NCI-H510A treated with DMSO at 0.1 percent for 48 hours (cell line): ENCODE measurements at regions not wholly inside any gene's neighbourhood (a gene's known extent, or its start where the extent isn't known, plus 50 kb on each side); places are given as distances from the start of the nearest gene placed in this dataset.
"Not testable (repeated sequence)": the region's sequence is repeated elsewhere in the genome, so short reads cannot be mapped to it uniquely, and the experiment has no call there.

ENCODE experiments used
- DNase-seq: peaks from one replicate; lab custom pipeline; 2025; lab: John Stamatoyannopoulos, UW

- DNase-seq = no peak
These were observed 381.1 kb upstream of the CDH10 start for GRCh38 chr5:25025831-25026230.

GRCh38 chr5:25020454-25020853, 375.7 kb upstream of the CDH10 start:
- no peak for DNase-seq

GRCh38 chr5:25009063-25009462, 364.3 kb upstream of the CDH10 start:
- DNase-seq = no peak

- no peak for DNase-seq
These were observed 362.0 kb upstream of the CDH10 start for GRCh38 chr5:25006734-25007133.

- DNase-seq = no peak
These were observed 361.5 kb upstream of the CDH10 start for GRCh38 chr5:25006237-25006636.

DNA sequence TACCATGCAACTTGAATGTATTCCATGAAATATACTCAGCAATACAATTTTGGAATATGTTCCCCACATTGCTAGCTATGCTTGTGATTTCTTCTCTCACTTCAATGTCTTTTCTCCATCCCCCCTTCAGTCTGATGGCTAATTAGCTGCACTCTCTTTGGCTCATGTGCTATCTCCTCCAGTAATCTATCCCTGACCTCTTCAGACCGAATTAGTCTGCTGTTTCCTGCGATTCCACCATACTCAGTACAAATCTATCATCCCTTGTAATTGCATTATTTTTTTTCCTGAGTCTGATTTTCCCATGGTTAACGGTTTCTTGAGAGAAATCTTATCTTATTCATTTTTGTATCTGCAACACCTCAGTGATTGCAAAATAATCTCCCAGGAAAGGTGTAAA, 360.7 kb upstream of the CDH10 start:
- no peak for DNase-seq

GRCh38 chr5:25002371-25002770, 357.6 kb upstream of the CDH10 start:
- DNase-seq = no peak

DNA sequence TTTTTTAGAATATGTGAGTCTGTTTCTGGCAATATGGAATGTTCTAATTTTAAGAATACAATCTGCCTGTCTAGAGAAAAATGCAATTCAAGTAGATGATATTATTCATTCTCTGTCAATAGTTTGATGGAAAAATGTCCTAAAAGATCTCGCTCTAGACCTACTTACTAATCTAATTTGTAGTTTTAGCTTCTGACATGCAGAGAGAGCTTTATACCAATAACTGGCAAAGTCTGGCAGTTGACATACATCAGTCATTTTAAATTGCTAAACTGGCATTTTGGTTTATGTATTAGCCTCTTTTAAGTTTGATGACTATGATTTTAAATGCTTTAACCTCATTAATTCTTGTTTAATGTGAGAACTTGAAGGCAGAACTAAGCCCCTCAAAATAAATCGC, 355.0 kb upstream of the CDH10 start:
- DNase-seq = no peak

DNA sequence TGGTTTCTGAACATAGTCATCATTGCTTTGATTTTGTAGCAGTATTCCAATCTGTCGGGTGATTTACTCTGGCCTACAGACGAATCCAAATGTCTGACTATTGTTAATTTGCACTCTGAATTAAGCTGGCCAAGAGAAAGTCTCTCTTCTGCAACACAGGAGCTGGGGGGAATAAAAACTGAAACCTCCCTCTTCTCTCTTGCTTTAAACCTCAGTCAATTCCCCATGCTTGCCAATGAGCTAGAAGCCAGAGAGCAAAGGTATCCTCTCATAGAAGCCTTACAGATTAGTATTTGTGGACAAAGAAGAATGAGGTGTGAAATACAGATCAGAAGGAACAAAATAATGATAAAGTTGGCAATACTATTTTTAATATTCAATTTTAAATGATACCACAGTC, 353.9 kb upstream of the CDH10 start:
- DNase-seq = no peak

GRCh38 chr5:24986326-24986725, 341.5 kb upstream of the CDH10 start:
- DNase-seq = no peak

GRCh38 chr5:24978552-24978951, 333.8 kb upstream of the CDH10 start:
- not testable (repeated sequence) for DNase-seq

DNA sequence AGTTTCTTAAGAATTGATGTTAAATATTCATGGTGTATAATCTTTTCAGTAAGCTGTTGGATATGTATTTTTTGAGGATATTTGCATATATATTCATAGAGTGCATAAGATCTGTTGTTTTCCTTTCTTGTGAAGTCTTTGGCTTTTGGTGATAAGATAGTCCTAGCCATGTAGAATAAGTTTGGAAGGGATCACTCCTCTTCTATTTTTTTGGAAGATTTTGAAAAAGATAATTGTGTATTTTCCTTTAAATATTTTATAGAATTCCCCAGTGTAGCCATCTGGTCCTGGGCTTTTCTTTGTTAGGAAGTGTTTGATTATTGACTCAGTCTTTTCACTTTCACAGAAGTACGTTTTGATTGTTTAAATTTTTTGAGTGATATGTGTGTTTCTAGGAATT, 318.8 kb upstream of the CDH10 start:
- no peak for DNase-seq

- DNase-seq = no peak
These were observed 278.6 kb upstream of the CDH10 start for GRCh38 chr5:24923400-24923799.

DNA sequence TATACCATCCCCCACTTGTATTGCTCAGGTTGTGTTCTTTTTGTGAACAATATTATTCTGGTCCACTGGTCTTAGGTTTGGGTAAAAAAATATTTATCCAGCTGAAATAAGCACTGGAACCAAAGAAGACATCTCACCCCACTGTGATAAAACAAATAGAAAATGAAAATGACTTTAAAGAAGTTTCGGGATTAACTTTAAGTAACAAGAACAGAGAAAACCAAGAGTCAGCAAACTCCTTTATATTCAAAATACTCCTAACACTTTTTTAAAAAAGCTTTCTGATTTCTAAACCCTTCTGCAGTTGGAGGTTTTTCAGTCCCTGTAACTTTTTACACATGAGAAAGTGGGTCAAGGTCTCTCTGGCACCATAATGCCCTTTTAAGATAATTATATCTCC, 273.9 kb upstream of the CDH10 start:
- DNase-seq = no peak

- no peak for DNase-seq
These were observed 272.1 kb upstream of the CDH10 start for GRCh38 chr5:24916863-24917262.

- no peak for DNase-seq
These were observed 264.4 kb upstream of the CDH10 start for GRCh38 chr5:24909210-24909609.

GRCh38 chr5:24906689-24907088, 261.9 kb upstream of the CDH10 start:
- DNase-seq = no peak

DNA sequence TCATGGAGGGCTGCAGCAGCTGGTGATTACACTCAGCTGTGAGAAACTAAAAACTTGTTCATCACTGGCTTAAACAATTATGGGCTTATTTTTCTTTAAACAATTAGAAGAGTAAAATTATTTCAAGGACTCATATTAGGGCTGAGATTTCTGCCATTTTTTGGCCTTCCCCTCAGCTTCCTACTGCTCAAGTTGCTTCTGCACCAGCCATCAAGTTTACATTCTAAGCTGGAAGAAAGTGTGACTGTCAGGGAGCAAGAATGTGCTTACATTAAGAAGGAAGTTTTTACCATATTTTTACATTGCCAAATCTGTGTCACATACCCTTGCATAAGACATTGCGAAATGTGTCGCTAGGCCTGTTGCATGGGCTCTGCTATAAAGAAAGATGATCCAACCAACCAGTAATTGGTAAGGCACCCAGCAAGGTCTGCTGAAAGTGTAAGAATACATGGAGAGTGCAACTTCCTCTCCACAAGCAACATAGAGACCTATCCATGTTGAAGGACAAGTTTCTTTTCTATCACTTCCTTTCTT, 260.3 kb upstream of the CDH10 start:
- no peak for DNase-seq

DNA sequence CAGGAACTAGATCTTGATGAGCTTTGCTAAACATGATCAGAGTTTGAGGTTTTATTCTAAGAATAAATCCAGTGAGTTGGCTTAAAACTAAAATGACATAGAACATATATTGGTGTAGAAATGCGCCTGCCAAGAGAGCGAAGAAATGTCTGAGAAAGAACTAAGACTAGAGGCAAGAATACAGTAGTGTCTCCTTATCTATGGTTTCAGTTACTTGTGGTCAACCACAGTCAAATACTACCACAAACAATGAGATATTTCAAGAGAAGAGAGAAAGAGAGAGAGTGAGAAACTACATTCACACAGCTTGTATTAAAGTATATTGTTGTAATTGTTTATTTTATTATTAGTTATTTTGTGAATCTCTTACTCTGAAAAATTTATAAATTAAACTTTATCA, 254.4 kb upstream of the CDH10 start:
- no peak for DNase-seq

DNA sequence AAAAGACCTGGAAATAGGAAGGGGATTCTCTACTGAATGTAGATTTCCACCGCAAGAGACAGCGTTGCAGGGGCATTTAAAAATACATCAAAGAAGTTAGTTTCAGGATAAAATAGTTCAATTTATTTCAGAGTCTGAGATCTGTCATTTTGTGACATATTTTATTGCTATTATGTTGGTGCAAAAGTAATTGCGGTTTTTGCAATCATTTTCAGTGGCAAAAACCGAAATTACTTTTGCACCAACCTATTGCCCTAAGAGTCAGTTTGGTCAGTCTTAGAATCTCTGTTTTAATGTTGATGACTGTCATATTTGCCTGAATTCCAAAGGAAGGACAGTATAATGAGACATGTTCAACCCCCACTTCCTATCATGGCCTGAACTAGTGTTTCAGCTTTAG, 219.5 kb upstream of the CDH10 start:
- no peak for DNase-seq

GRCh38 chr5:24862117-24862516, 217.3 kb upstream of the CDH10 start:
- no peak for DNase-seq

DNA sequence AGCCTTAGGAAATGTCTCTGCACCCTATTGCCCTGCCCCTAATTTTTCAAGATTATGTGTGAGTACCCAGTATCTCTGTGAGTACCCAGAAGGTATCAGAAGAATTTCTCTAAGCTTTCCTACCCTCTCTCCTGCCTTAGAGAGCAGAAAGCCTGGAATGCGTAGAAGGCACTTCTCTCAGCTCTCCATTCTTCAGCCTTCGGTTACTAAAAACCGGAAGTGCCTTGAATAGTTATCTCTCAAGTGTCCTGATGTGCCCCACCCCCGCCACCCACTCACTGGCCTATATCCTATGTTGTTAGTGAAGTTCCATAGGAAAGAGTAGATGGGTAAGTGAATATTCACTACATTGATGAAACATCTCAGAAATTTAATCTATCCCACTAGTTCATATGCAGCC, 210.7 kb upstream of the CDH10 start:
- no peak for DNase-seq

DNA sequence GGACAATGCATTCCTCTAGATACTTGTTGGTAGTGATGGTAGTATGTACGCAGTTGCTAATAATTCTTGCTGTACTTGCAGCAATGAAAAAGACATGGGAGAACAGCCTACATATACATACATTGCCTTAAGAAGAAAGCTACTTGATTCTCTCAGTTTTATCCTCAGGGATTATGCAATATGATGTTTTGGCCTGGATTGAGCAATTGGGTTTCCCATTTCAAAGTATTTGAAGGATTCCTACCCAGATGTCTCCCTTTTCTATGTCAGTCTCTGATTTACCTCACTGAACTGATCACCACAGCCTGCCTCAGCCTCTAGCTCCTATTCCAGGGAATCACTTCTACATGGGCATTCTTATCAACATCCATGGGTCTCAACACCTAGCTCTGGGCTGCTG, 210.1 kb upstream of the CDH10 start:
- no peak for DNase-seq

- no peak for DNase-seq
These were observed 209.6 kb upstream of the CDH10 start for GRCh38 chr5:24854350-24854749.

- DNase-seq = no peak
These were observed 206.2 kb upstream of the CDH10 start for GRCh38 chr5:24850926-24851486.
